Suppressor macrophage (primary cell): ENCODE measurements at regions not wholly inside any gene's neighbourhood (a gene's known extent, or its start where the extent isn't known, plus 50 kb on each side); places are given as distances from the start of the nearest gene placed in this dataset.

Experiments used
- DNase-seq, 4 experiments: peaks; one replicate each; pipeline ENCODE4 v3.0.0-alpha.2; 2020 to 2022

- no peak for DNase-seq
Measured at GRCh38 chr12:115698257-115698656, 579.2 kb downstream of the MED13L start.

- no peak for DNase-seq
Measured at GRCh38 chr12:115697340-115697739, 580.2 kb downstream of the MED13L start.

- DNase-seq: no peak
Measured at GRCh38 chr12:115694564-115694963, 582.9 kb downstream of the MED13L start.

- DNase-seq: no peak
Measured at GRCh38 chr12:115693970-115694369, 583.5 kb downstream of the MED13L start.

GRCh38 chr12:115691123-115691522 lies 586.4 kb downstream of the MED13L start:
- no peak for DNase-seq

- no peak for DNase-seq
Measured at GRCh38 chr12:115687094-115687493, 590.4 kb downstream of the MED13L start.

- no peak for DNase-seq
Measured at GRCh38 chr12:115683240-115683780, 594.2 kb downstream of the MED13L start.

GRCh38 chr12:115680967-115681366 lies 596.5 kb downstream of the MED13L start:
- DNase-seq: no peak

- DNase-seq: no peak
Measured at GRCh38 chr12:115672506-115673080, 604.9 kb downstream of the MED13L start.

- no peak for DNase-seq
Measured at GRCh38 chr12:115672086-115672485, 605.4 kb downstream of the MED13L start.

GRCh38 chr12:115670869-115671268 lies 606.6 kb downstream of the MED13L start:
- DNase-seq: no peak

GRCh38 chr12:115667116-115667515 lies 610.4 kb downstream of the MED13L start:
- no peak for DNase-seq

- no peak for DNase-seq
Measured at GRCh38 chr12:115666168-115666567, 611.3 kb downstream of the MED13L start.

- no peak for DNase-seq
Measured at GRCh38 chr12:115661112-115661511, 616.4 kb downstream of the MED13L start.

GRCh38 chr12:115660211-115660805 lies 617.2 kb downstream of the MED13L start:
- DNase-seq: no peak

GRCh38 chr12:115659422-115659821 lies 618.1 kb downstream of the MED13L start:
- DNase-seq: no peak

GRCh38 chr12:115657081-115658013 lies 620.1 kb downstream of the MED13L start:
- no peak for DNase-seq

- no peak for DNase-seq
Measured at GRCh38 chr12:115650026-115650425, 627.5 kb downstream of the MED13L start.

- DNase-seq: no peak
Measured at GRCh38 chr12:115648463-115648862, 629.0 kb downstream of the MED13L start.

GRCh38 chr12:115646210-115646609 lies 631.3 kb downstream of the MED13L start:
- no peak for DNase-seq

GRCh38 chr12:115640929-115641328 lies 636.6 kb downstream of the MED13L start:
- DNase-seq: no peak

- DNase-seq: no peak
Measured at GRCh38 chr12:115639648-115640012, 637.9 kb downstream of the MED13L start.
